ENCODE measurements at regions not wholly inside any gene's neighbourhood (a gene's known extent, or its start where the extent isn't known, plus 50 kb on each side); places are given as distances from the start of the nearest gene placed in this dataset.

- no peak for TF ChIP-seq CTCF (IDR thresholded peaks at IDR 0.05)
- no peak for TF ChIP-seq POLR2AphosphoS5 (IDR thresholded peaks at IDR 0.05)
These were observed 100.1 kb upstream of the ALKAL2 start for GRCh38 chr2:387980-388421.
